GM21526 (cell line): ENCODE measurements at regions not wholly inside any gene's neighbourhood (a gene's known extent, or its start where the extent isn't known, plus 50 kb on each side); places are given as distances from the start of the nearest gene placed in this dataset.

Source experiments
- ATAC-seq: cut with Tn5 transposase; IDR thresholded peaks from one replicate; pipeline ENCODE4 v1.9.1; 2021; ENCODE audit warnings: moderate library complexity; ENCODE audit not compliant: unreplicated experiment, low FRiP score

GRCh38 chr4:184529283-184529682, 54.9 kb upstream of the IRF2 start:
- ATAC-seq: no peak

- no peak for ATAC-seq
These were observed 54.4 kb upstream of the IRF2 start for GRCh38 chr4:184528713-184529112.

GRCh38 chr4:184528051-184528450, 53.7 kb upstream of the IRF2 start:
- ATAC-seq: no peak

- ATAC-seq: no peak
These were observed 51.9 kb upstream of the IRF2 start for GRCh38 chr4:184526228-184526627.
